Natural killer cell (primary cell): ENCODE measurements at regions not wholly inside any gene's neighbourhood (a gene's known extent, or its start where the extent isn't known, plus 50 kb on each side); places are given as distances from the start of the nearest gene placed in this dataset.

Experiments
- ATAC-seq, 3 donors: fragments of 150-1000 bp in 2 of 3; fragments of 200-7000 bp in 1 of 3; cut with Tn5 transposase; 1 replicate in 1 of 3; 2 replicates in 2 of 3; pipeline ENCODE4 v1.10.0; 2021; ENCODE audit warnings: mild to moderate bottlenecking in 2 of 3, moderate library complexity in 2 of 3
- DNase-seq, 2 donors: peaks; one replicate each; pipeline versions ENCODE4 v3.0.0 to v3.0.0-alpha.2; 2013 to 2021; ENCODE audit warnings: mixed read lengths in 1 of 2
- H3K27ac ChIP-seq: one replicate; pipeline ENCODE4 v1.5.1; 2013; ENCODE audit warnings: mild to moderate bottlenecking, low read length
- H3K27me3 ChIP-seq: one replicate; pipeline ENCODE4 v1.6.1; 2013; ENCODE audit warnings: low read length; ENCODE audit not compliant: control insufficient read depth, insufficient read depth
- H3K36me3 ChIP-seq: one replicate; pipeline ENCODE4 v1.6.1; 2013; ENCODE audit warnings: low read length; ENCODE audit not compliant: control insufficient read depth, insufficient read depth
- H3K4me1 ChIP-seq: one replicate; pipeline ENCODE4 v1.6.1; 2013; ENCODE audit warnings: low read length; ENCODE audit not compliant: control insufficient read depth, insufficient read depth
- H3K4me3 ChIP-seq: one replicate; pipeline ENCODE4 v1.5.1; 2013; ENCODE audit warnings: low read length
- H3K9me3 ChIP-seq: one replicate; pipeline ENCODE4 v1.6.1; 2013; ENCODE audit warnings: low read length; ENCODE audit not compliant: control insufficient read depth, insufficient read depth
- H3K27ac Mint-ChIP-seq, 2 donors: one replicate each; pipeline ENCODE4 v1.8.0; 2022; ENCODE audit warnings: mild to moderate bottlenecking in 2 of 2, mixed read lengths in 2 of 2, moderate library complexity in 1 of 2
- H3K27me3 Mint-ChIP-seq, 2 donors: one replicate each; pipeline ENCODE4 v1.8.0; 2022; ENCODE audit warnings: low read depth in 2 of 2, mixed read lengths in 2 of 2
- H3K36me3 Mint-ChIP-seq: one replicate; pipeline ENCODE4 v1.8.0; 2022; ENCODE audit warnings: mixed read lengths
- H3K4me1 Mint-ChIP-seq, 2 donors: one replicate each; pipeline ENCODE4 v1.8.0; 2022; ENCODE audit warnings: mixed read lengths in 2 of 2
- H3K4me3 Mint-ChIP-seq: one replicate; pipeline ENCODE4 v1.8.0; 2022; ENCODE audit warnings: mild to moderate bottlenecking, moderate library complexity, mixed read lengths
- H3K9me3 Mint-ChIP-seq, 2 donors: one replicate each; pipeline ENCODE4 v1.8.0; 2022; ENCODE audit warnings: mixed read lengths in 2 of 2
- WGBS: methylation state at CpG from one replicate; pipeline ENCODE4 v1.1.7; 2013; ENCODE audit warnings: missing lambda C conversion rate; ENCODE audit not compliant: insufficient coverage; 5-methylcytosine and 5-hydroxymethylcytosine counted together
- intact Hi-C: fragments of 100-400 bp; cut with micrococcal nuclease; formaldehyde crosslinking; loops from one replicate; pipeline ENCODE4 v1.14.2; 2022
- TF ChIP-seq, protein P1 (sequence below): fragments of 200-600 bp; IDR thresholded peaks from one replicate; pipeline ENCODE4 v1.8.0; 2022; ENCODE audit warnings: antibody characterized with exemption

DNA sequence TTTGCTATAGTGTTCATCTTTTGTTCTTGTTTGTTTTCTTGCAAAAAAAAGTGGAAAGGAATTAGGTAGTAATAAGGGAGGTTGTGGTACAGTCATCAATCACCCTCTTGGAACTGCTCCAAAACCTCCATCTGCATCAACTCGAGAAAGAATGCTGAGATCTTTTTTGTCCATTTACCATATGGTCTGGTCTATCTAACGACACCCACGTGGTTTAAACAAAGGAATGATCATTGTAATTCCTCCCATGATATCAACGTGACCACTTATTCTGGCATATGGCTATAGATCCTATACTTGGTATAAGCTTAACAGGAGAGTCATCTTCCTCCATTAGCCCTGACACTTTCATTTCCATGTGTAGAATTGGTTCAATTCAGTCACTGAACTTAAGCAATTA is 1025.3 kb upstream of the NXPH2 start:
- TF ChIP-seq, protein P1, sequence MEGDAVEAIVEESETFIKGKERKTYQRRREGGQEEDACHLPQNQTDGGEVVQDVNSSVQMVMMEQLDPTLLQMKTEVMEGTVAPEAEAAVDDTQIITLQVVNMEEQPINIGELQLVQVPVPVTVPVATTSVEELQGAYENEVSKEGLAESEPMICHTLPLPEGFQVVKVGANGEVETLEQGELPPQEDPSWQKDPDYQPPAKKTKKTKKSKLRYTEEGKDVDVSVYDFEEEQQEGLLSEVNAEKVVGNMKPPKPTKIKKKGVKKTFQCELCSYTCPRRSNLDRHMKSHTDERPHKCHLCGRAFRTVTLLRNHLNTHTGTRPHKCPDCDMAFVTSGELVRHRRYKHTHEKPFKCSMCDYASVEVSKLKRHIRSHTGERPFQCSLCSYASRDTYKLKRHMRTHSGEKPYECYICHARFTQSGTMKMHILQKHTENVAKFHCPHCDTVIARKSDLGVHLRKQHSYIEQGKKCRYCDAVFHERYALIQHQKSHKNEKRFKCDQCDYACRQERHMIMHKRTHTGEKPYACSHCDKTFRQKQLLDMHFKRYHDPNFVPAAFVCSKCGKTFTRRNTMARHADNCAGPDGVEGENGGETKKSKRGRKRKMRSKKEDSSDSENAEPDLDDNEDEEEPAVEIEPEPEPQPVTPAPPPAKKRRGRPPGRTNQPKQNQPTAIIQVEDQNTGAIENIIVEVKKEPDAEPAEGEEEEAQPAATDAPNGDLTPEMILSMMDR, result no peak
- Histone ChIP-seq H3K9me3 (no peaks in the 10 kb centered on the region), H3K27ac (no peak overlapping the region), H3K27me3 (no peaks in the 10 kb centered on the region), H3K4me1 (no peaks in the 10 kb centered on the region), H3K4me3 (no peak overlapping the region), H3K36me3 (no peaks in the 10 kb centered on the region)
- intact Hi-C loops, result no loop called here
- Mint-ChIP-seq H3K27ac (no peak overlapping the region), H3K36me3 (no peaks in the 10 kb centered on the region), H3K9me3 (peaks cover 15 to 19% of the 10 kb centered on the region in 2 donors), H3K27me3 (no peaks in the 10 kb centered on the region), H3K4me3 (no peak overlapping the region), H3K4me1 (no peaks in the 10 kb centered on the region)
- WGBS, result 59% methylated on average over 3 of the region's 4 CpGs
- DNase-seq, result no peak
- no peak for ATAC-seq

- H3K36me3 ChIP-seq, result no peaks in the 10 kb centered on the region
- H3K27ac ChIP-seq, result no peak overlapping the region
- no peaks in the 10 kb centered on the region for H3K4me1 ChIP-seq
- intact Hi-C loops, result no loop called here
- no peak overlapping the region for H3K4me3 Mint-ChIP-seq
- no peaks in the 10 kb centered on the region for H3K9me3 ChIP-seq
- TF ChIP-seq, protein P1, result no peak
- no peak overlapping the region for H3K4me3 ChIP-seq
- H3K27ac Mint-ChIP-seq, result no peak overlapping the region
- DNase-seq (no peak), ATAC-seq (no peak)
- H3K27me3 ChIP-seq, result no peaks in the 10 kb centered on the region
- 4% methylated on average over 2 of the region's 2 CpGs for WGBS
- no peaks in the 10 kb centered on the region for H3K4me1 Mint-ChIP-seq
- no peaks in the 10 kb centered on the region for H3K36me3 Mint-ChIP-seq
- no peaks in the 10 kb centered on the region for H3K27me3 Mint-ChIP-seq
- peaks cover 14 to 22% of the 10 kb centered on the region in 2 donors for H3K9me3 Mint-ChIP-seq
Observed at GRCh38 chr2:139798391-139798790, 1018.2 kb upstream of the NXPH2 start.

DNA sequence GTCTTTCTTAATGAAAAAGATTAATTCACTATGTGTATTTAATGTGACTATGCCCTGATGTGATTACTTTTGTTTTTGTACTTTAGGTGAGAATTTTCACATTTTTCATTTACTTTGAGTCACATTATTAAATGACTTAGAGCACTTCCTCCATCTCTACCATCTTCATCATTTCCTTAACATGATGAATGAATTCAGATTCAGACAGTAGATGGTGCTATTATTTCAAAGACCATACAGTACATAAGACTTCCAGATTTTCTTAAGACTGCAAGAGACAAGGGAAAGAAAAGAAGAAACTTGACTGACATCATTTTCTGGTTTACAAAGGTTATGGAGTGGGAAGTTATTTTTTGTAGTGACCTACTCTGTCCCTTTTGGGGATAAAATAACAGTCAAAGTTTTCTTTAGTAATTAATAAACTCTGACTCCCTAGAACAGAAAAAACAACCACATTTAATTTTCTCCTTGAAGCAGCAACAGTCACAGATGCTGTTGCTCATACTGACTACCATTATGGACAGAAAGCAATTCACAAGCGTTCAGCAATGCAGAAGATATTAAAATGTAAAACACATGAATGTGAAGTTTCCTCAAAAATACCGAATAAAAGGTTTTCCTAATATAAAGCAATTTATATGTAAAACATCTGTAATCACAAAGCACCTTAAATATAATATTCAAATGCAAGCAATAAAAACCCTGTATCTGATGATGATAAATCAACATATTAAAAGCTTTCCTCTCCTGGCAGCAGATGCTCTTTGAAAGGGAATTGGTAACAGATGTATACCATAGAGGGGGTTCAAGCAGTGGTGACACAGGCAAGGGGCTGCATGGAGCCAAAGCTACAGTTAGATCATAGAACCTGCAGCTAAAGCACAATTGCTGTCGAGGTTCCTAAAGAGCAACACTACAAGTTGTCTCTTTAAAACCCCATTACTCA is 1010.9 kb upstream of the NXPH2 start:
- no peak overlapping the region for H3K4me3 ChIP-seq
- no peaks in the 10 kb centered on the region for H3K27me3 ChIP-seq
- H3K9me3 ChIP-seq, result no peaks in the 10 kb centered on the region
- H3K27ac ChIP-seq, result no peak overlapping the region
- Mint-ChIP-seq H3K27ac (no peak overlapping the region), H3K4me3 (no peak overlapping the region), H3K27me3 (no peaks in the 10 kb centered on the region), H3K36me3 (no peaks in the 10 kb centered on the region), H3K9me3 (peaks cover 9 to 15% of the 10 kb centered on the region in 2 donors), H3K4me1 (no peaks in the 10 kb centered on the region)
- intact Hi-C loops, result no loop called here
- no peaks in the 10 kb centered on the region for H3K4me1 ChIP-seq
- no peak for ATAC-seq
- no peaks in the 10 kb centered on the region for H3K36me3 ChIP-seq
- TF ChIP-seq, protein P1, result no peak
- WGBS, result 77% methylated on average over 2 of the region's 3 CpGs
- no peak for DNase-seq
